Fibroblast of lung (primary cell): ENCODE measurements at regions not wholly inside any gene's neighbourhood (a gene's known extent, or its start where the extent isn't known, plus 50 kb on each side); places are given as distances from the start of the nearest gene placed in this dataset.

Experiments
- EZH2 ChIP-seq: IDR thresholded peaks from 2 replicates; pipeline ENCODE4 v1.5.1; 2012; ENCODE audit warnings: low read length, control low read depth, mild to moderate bottlenecking; ENCODE audit errors: missing control alignments
- TF ChIP-seq, protein P1 (sequence below), 2 donors: IDR thresholded peaks in 1 of 2; conservative IDR thresholded peaks in 1 of 2; 1 replicate in 1 of 2; 2 replicates in 1 of 2; pipeline ENCODE4 v1.5.1; 2011 to 2012; ENCODE audit warnings: low read length in 2 of 2, control low read depth in 1 of 2, inconsistent platforms in 1 of 2, low read depth in 1 of 2, mild to moderate bottlenecking in 1 of 2

DNA sequence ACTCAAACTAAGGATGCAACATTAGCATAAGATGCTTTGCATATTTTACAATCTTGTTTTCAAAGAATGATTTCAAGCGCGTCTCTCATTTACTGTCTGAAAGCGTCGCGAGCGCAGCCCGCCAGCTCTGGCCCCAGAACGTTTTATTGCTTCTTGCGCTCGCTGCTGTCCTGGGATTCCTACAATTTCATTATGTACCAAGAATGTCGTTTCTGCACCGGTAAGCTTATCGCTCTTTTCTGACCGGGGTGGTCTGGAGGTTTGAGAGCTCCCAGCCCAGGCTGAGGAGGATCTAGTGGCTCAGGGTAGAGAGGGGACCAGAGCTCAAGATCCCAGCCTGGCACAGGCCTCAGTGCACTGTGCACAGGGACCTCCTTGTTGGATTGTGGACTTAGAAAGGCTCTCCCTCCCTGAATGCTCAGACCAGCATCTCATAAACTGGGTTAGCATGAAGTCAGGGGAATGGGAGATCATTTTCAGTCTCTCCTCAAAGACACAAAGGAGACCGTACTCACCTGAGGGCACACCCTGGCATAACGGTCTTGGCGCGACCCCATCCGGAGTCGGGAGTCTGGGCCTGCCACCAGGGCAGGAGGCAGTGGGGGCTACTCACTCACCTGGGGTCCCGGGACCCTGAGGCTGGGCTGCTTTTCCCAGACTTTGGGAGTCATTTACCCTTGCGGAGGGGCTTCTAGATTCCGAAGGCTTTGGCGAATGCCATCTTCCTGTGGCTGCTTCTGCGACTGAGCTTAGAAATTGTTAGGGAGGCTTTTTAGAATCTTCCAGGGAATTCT lies 817.4 kb downstream of the BRD1 start:
- TF ChIP-seq, protein P1, sequence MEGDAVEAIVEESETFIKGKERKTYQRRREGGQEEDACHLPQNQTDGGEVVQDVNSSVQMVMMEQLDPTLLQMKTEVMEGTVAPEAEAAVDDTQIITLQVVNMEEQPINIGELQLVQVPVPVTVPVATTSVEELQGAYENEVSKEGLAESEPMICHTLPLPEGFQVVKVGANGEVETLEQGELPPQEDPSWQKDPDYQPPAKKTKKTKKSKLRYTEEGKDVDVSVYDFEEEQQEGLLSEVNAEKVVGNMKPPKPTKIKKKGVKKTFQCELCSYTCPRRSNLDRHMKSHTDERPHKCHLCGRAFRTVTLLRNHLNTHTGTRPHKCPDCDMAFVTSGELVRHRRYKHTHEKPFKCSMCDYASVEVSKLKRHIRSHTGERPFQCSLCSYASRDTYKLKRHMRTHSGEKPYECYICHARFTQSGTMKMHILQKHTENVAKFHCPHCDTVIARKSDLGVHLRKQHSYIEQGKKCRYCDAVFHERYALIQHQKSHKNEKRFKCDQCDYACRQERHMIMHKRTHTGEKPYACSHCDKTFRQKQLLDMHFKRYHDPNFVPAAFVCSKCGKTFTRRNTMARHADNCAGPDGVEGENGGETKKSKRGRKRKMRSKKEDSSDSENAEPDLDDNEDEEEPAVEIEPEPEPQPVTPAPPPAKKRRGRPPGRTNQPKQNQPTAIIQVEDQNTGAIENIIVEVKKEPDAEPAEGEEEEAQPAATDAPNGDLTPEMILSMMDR (conservative IDR thresholded peaks at IDR 0.05 in 1 of 2, IDR thresholded peaks at IDR 0.05 in 1 of 2; ENCODE audit: low read depth in 1 of 2, low read length in 2 of 2), result no peak
- no peak for TF ChIP-seq EZH2
